Memory B cell (primary cell): ENCODE measurements at regions not wholly inside any gene's neighbourhood (a gene's known extent, or its start where the extent isn't known, plus 50 kb on each side); places are given as distances from the start of the nearest gene placed in this dataset.
"Not testable (repeated sequence)": the region's sequence is repeated elsewhere in the genome, so short reads cannot be mapped to it uniquely, and the experiment has no call there.

ENCODE experiments used
- ATAC-seq: fragments of 150-1000 bp; cut with Tn5 transposase; 2 replicates; pipeline ENCODE4 v1.10.0; 2021; ENCODE audit warnings: low read depth, mild to moderate bottlenecking, moderate library complexity
- DNase-seq, 2 donors: peaks; one replicate each; pipeline ENCODE4 v3.0.0; 2022; ENCODE audit warnings: low spot score in 2 of 2
- H3K27ac Mint-ChIP-seq: one replicate; pipeline ENCODE4 v1.8.0; 2022; ENCODE audit warnings: mild to moderate bottlenecking, moderate library complexity, mixed read lengths
- H3K27me3 Mint-ChIP-seq: one replicate; pipeline ENCODE4 v1.8.0; 2022; ENCODE audit warnings: mixed read lengths
- H3K36me3 Mint-ChIP-seq: one replicate; pipeline ENCODE4 v1.8.0; 2022; ENCODE audit warnings: mild to moderate bottlenecking, mixed read lengths
- H3K4me1 Mint-ChIP-seq: one replicate; pipeline ENCODE4 v1.8.0; 2022; ENCODE audit warnings: mixed read lengths
- H3K4me3 Mint-ChIP-seq: one replicate; pipeline ENCODE4 v1.8.0; 2022; ENCODE audit warnings: mild to moderate bottlenecking, moderate library complexity, mixed read lengths
- H3K9me3 Mint-ChIP-seq: one replicate; pipeline ENCODE4 v1.8.0; 2022; ENCODE audit warnings: mixed read lengths

GRCh38 chr14:89551955-89552354 lies 134.9 kb upstream of the FOXN3 start:
- H3K27ac Mint-ChIP-seq, result peak overlapping the region; percentile 2
- peaks cover 5% of the 10 kb centered on the region for H3K4me1 Mint-ChIP-seq
- peaks cover 9% of the 10 kb centered on the region for H3K36me3 Mint-ChIP-seq
- H3K9me3 Mint-ChIP-seq, result no peaks in the 10 kb centered on the region
- no peaks in the 10 kb centered on the region for H3K27me3 Mint-ChIP-seq
- no peak overlapping the region for H3K4me3 Mint-ChIP-seq
- no peak for DNase-seq
- ATAC-seq, result no peak

- no peak for ATAC-seq
- DNase-seq, result no peak
- no peaks in the 10 kb centered on the region for H3K9me3 Mint-ChIP-seq
- H3K27me3 Mint-ChIP-seq, result no peaks in the 10 kb centered on the region
- peaks cover 5% of the 10 kb centered on the region for H3K36me3 Mint-ChIP-seq
- peaks cover 5% of the 10 kb centered on the region for H3K4me1 Mint-ChIP-seq
- no peak overlapping the region for H3K4me3 Mint-ChIP-seq
- H3K27ac Mint-ChIP-seq, result peak overlapping the region; percentile 2
Measured at GRCh38 chr14:89551432-89551831, 134.4 kb upstream of the FOXN3 start.

DNA sequence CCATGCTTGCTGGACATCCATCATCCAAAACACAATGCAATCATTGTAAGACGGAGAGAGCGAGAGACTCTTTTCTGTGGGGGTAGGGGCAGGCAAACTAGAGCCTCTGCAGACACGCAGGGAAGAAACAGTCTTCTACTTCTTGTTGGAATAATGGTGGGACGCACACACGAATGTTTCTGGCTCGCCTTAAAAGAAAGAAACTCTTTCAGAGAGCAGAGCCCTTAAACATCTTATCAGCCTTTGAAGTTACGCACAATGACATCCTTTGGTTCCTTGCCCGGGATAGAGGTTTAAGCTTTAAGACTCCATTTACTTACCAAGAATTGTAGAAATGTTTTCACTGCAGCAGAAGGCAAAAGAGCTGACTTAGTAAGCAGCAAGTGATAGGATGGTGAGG lies 133.8 kb upstream of the FOXN3 start:
- H3K4me3 Mint-ChIP-seq, result no peak overlapping the region
- no peaks in the 10 kb centered on the region for H3K9me3 Mint-ChIP-seq
- peak overlapping the region; percentile 2 for H3K27ac Mint-ChIP-seq
- H3K4me1 Mint-ChIP-seq, result peaks cover 6% of the 10 kb centered on the region
- H3K27me3 Mint-ChIP-seq, result no peaks in the 10 kb centered on the region
- ATAC-seq (no peak), DNase-seq (no peak)
- peaks cover 4% of the 10 kb centered on the region for H3K36me3 Mint-ChIP-seq

DNA sequence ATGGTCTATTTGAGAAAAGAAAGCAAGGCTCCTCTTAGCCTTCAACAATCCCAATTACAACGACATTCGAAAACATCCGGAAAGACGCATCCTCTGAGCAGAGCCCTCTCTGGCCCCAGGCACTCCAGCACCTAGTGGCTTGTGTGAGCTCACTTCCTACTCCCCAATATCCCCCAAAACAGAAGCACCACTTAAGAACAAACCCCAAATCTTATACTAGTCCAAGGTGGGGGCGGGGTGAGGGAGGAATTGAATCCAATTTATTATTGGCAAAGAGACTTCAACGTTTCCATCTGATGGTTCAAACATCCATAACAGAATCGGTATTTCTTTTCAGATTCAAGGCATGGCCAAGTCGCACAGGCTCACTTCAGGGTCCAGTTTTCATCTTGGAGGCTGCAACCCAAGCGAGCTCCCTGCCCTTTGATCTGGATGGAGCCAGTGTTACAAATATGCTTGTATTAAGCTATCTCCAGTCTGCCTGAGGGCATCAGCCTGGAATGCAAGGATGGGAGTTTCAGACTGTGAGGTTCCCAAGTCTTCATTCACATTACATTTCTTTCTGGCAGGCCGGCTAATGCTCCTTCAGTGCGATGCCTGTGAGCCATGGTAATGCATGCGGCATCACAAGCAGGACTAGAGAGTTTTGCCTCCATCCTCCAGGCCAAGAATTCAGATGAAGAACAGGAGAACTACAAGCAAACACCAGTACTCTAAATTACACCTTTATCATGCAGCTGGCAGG lies 132.5 kb upstream of the FOXN3 start:
- H3K36me3 Mint-ChIP-seq, result peaks cover 4% of the 10 kb centered on the region
- no peak overlapping the region for H3K4me3 Mint-ChIP-seq
- no peaks in the 10 kb centered on the region for H3K9me3 Mint-ChIP-seq
- DNase-seq, result no peak
- ATAC-seq, result no peak
- H3K27ac Mint-ChIP-seq, result no peak overlapping the region
- H3K4me1 Mint-ChIP-seq, result peaks cover 8% of the 10 kb centered on the region
- H3K27me3 Mint-ChIP-seq, result no peaks in the 10 kb centered on the region

GRCh38 chr14:89547047-89547446 lies 130.0 kb upstream of the FOXN3 start:
- not testable (repeated sequence) for H3K36me3 Mint-ChIP-seq, ATAC-seq, DNase-seq, H3K4me3 Mint-ChIP-seq, H3K27me3 Mint-ChIP-seq, H3K9me3 Mint-ChIP-seq
- Mint-ChIP-seq H3K4me1 (peaks cover 18% of the 10 kb centered on the region), H3K27ac (peak overlapping the region; percentile 20)

DNA sequence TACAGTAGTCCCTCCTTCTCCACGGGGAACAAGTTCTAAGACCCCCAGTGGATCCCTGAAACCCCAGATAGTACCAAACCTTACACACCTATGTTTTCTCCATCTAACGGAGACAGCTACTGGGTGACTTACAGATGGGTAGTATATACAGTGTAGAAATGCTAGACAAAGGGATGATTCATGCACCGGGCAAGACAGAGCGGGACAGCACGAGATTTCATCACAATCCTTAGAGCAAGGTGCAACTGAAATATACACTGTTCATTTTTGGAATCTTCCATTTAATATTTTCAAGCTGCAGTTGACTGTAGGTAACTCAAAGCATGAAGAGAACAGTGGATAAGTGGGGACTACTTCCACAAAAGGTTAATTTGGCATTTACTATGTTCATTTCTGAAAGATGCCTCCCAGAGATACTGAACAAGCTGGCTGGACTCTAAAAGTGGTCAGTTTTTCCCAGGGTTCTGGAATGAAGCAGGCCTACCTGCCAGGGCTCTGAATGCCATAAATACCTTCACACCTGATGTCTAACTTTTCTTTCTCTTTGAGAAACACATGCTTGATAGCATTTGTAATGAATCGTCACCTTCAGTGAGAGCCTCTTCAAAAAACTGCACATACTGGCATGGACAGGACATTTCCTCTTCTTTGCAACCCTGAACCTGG lies 127.7 kb upstream of the FOXN3 start:
- Mint-ChIP-seq H3K27me3 (no peaks in the 10 kb centered on the region), H3K4me1 (peaks cover 19% of the 10 kb centered on the region), H3K9me3 (no peaks in the 10 kb centered on the region), H3K36me3 (peaks cover 5% of the 10 kb centered on the region), H3K27ac (peak overlapping the region; percentile 45), H3K4me3 (no peak overlapping the region)
- no peak for DNase-seq
- ATAC-seq, result no peak

GRCh38 chr14:89543425-89543790 lies 126.4 kb upstream of the FOXN3 start:
- Mint-ChIP-seq H3K4me3 (no peak overlapping the region), H3K9me3 (no peaks in the 10 kb centered on the region), H3K27me3 (no peaks in the 10 kb centered on the region), H3K4me1 (peaks cover 20% of the 10 kb centered on the region), H3K27ac (peak overlapping the region; percentile 81), H3K36me3 (peaks cover 8% of the 10 kb centered on the region)
- no peak for DNase-seq
- ATAC-seq, result no peak

DNA sequence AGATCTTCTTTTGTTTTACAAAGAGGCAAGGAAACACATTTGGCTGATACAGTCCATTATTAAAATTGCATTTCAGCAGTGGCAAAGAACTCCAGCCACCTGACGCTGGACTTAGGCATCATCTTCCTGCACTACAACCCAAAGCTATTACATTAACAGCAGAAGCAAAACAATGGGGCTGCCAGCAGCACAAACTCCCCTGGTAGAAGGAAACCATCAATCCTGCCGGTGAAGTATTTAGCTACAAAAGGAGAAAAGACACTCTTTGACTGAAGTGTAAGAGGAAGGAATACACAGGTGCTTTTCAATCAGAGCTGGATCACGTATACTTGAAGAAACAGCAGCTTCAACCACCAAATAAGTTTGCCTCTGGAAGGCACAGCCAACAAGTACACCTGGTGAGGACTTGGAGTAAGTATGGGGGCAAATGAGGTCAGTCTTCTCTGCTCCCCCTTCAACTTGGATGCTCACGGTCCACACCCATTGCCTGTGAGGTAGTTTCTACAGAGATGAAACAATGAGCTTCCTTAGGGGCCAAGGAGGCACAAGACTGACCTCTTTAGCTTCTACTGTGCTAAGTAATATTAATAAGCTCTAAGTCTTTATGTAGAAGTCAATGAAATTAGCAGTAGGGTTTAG lies 125.9 kb upstream of the FOXN3 start:
- H3K27ac Mint-ChIP-seq, result peak overlapping the region; percentile 81
- DNase-seq (no peak), ATAC-seq (no peak)
- no peaks in the 10 kb centered on the region for H3K9me3 Mint-ChIP-seq
- H3K4me3 Mint-ChIP-seq, result no peak overlapping the region
- H3K36me3 Mint-ChIP-seq, result peaks cover 8% of the 10 kb centered on the region
- H3K4me1 Mint-ChIP-seq, result peaks cover 23% of the 10 kb centered on the region
- no peaks in the 10 kb centered on the region for H3K27me3 Mint-ChIP-seq

- ATAC-seq (no peak), DNase-seq (no peak)
- H3K4me1 Mint-ChIP-seq, result peaks cover 27% of the 10 kb centered on the region
- H3K4me3 Mint-ChIP-seq, result no peak overlapping the region
- no peaks in the 10 kb centered on the region for H3K9me3 Mint-ChIP-seq
- H3K27ac Mint-ChIP-seq, result no peak overlapping the region
- H3K27me3 Mint-ChIP-seq, result no peaks in the 10 kb centered on the region
- H3K36me3 Mint-ChIP-seq, result peaks cover 7% of the 10 kb centered on the region
Measured at GRCh38 chr14:89540830-89541470, 123.9 kb upstream of the FOXN3 start.

GRCh38 chr14:89540009-89540829 lies 123.2 kb upstream of the FOXN3 start:
- Mint-ChIP-seq H3K27ac (no peak overlapping the region), H3K9me3 (no peaks in the 10 kb centered on the region), H3K27me3 (no peaks in the 10 kb centered on the region), H3K4me1 (peaks cover 27% of the 10 kb centered on the region), H3K4me3 (no peak overlapping the region), H3K36me3 (peaks cover 7% of the 10 kb centered on the region)
- DNase-seq, result no peak
- ATAC-seq, result no peak

DNA sequence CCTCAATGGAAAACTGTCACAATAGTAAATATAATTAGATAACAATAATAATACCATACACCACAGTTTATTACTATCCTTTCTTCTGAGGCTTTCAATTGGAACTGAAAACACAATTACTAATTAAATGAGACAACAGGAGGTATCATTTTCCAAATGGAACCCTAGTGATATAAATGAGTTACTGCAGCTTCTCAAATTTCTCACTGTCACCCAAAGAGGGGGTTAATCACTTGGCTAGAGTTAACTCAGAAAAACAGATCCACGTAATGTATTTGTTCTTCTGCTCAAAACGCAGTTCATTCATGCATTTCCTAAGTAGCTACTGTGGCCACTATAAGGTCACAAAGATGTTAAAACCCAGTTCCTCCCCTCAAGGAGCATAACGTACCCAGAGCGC lies 120.9 kb upstream of the FOXN3 start:
- Mint-ChIP-seq H3K4me3 (no peak overlapping the region), H3K27ac (no peak overlapping the region), H3K36me3 (peaks cover 7% of the 10 kb centered on the region), H3K4me1 (peaks cover 19% of the 10 kb centered on the region), H3K9me3 (no peaks in the 10 kb centered on the region), H3K27me3 (no peaks in the 10 kb centered on the region)
- DNase-seq (no peak), ATAC-seq (no peak)

- Mint-ChIP-seq H3K27me3 (no peaks in the 10 kb centered on the region), H3K9me3 (peaks cover 2% of the 10 kb centered on the region), H3K27ac (no peak overlapping the region), H3K4me3 (no peak overlapping the region), H3K36me3 (peaks cover 10% of the 10 kb centered on the region), H3K4me1 (peaks cover 15% of the 10 kb centered on the region)
- ATAC-seq (no peak), DNase-seq (no peak)
Measured at GRCh38 chr14:89534902-89535685, 118.1 kb upstream of the FOXN3 start.

DNA sequence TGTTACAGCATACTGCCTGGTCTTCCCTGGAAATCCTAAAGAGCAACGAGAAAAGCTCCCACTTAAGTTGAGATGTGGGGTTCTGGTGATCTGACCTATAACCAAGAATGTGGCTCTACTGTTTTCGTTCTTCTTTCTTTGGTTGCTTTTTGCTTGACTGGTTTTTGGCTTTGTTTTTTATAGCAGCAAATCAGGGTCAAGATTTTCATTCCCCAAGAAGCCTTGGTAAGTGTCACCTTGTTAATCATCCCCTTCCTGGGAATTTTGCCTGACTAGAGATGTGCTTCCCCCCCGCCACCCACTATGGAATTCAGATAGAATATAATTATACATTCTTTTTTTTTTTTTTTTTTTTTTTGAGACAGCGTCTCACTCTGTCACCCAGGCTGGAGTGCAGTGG lies 116.7 kb upstream of the FOXN3 start:
- Mint-ChIP-seq H3K27ac (no peak overlapping the region), H3K4me3 (no peak overlapping the region), H3K27me3 (no peaks in the 10 kb centered on the region), H3K4me1 (peaks cover 15% of the 10 kb centered on the region), H3K9me3 (peaks cover 3% of the 10 kb centered on the region), H3K36me3 (peaks cover 9% of the 10 kb centered on the region)
- DNase-seq (no peak), ATAC-seq (no peak)
